Effector CD4-positive, alpha-beta T cell (primary cell): ENCODE measurements at regions not wholly inside any gene's neighbourhood (a gene's known extent, or its start where the extent isn't known, plus 50 kb on each side); places are given as distances from the start of the nearest gene placed in this dataset.

ENCODE experiments used
- DNase-seq: peaks from one replicate; pipeline ENCODE4 v3.0.0-alpha.2; 2020

GRCh38 chr12:107530701-107531100, 154.9 kb upstream of the PWP1 start:
- no peak for DNase-seq

DNA sequence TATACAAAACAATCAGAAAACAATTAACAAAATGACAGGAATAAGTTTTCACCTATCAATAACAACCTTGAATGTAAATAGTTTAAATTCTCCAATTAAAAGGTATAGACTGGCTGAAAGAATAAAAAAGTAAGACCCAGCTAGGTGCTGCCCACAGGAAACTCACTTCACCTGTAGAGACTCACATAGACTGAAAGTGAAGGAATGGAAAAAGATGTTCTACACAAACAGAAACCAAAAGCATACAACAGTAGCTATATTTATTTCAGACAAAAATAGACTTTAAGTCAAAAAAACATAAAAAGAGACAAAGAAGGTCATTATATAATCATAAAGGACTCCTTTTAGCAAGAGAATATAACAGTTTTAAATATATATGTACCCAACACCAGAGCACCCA, 152.4 kb upstream of the PWP1 start:
- DNase-seq, result no peak

GRCh38 chr12:107536613-107537012, 149.0 kb upstream of the PWP1 start:
- no peak for DNase-seq

- DNase-seq, result no peak
Measured at GRCh38 chr12:107537464-107538119, 148.0 kb upstream of the PWP1 start.

DNA sequence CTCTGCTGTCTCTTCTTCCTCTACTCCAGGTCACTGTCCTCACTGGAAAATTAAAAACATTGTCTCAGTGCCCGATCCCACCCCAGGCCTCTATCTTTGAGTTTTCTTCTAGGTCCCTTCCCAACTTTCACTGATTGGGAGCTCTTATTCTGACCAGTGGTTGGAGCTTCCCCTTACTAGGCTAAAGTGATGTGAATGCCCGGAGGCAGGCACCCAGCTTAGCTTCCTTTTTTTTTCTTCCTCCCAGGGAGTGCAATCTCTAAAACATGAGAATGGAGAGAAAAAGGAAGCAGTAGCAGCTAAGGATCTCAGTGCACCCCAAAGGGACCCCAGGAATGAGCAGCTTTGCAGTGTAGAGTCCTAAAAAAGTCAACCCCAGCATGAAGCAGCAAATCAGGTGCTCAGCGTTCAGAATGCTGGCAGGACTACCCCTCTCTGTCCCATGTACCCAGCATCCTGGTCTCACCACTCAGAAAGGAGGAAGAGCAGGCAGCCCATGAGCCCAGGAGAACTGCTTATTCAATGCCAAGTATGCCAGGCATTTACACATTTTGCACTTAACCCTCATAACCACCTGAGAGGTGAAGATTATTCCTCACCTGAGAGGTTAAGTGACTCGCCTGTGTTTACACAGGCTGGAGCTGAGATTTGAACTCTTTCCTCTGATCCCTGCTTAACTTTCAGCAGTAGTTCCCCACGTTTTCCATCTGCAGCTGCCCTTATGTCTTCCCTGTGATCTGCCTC, 146.2 kb upstream of the PWP1 start:
- no peak for DNase-seq

DNA sequence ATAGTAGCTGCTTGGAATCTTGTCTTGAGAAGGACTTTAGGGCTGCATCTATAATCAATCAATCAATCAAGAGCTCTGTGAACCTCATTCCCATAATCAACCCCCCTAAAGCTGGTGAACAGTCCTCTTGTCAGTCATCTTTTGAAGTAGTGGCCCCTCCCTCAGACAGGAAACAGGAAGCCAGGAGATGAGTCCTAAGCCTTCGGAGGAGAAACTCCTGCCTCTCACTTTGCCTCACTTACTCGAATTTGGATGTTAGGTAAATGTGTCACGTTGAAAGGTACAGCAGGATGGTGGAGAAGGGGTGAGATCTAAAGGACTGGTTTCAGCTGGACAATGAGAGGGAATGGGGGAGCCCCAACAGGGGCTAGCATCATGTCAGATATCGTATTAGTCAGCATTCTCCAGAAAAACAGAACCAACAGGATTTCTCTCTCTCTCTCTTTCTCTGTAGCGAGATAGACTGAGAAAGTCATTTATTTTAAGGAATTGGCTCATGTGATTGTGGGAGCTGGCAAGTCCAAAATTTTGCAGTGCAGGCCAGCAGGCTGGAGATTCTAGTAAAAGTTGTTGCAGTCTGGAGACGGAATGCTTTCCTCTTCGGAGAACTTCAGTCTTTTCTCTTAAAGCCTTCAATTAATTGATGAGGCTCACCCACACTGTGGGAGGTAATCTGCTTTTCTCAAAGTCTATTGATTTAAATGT, 144.4 kb upstream of the PWP1 start:
- no peak for DNase-seq

DNA sequence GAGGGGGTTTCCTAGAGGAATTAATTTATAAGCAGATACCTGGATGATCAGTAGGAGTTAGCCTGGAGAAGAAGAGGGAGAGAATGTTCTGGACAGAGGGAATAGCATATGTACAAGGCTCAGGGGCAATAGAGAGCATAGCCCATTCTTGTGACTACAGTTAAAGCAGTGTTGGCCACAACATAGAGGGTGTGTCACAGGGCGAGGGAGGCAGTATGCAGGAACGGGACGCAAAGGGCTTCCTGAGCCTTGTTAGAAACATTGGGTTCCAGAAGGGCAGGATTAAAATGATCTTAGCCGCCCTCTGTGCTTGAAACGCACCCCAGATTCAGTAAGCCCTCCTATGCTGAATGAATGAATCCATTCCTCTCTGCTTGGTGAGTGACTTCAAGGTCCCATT, 142.2 kb upstream of the PWP1 start:
- no peak for DNase-seq

DNA sequence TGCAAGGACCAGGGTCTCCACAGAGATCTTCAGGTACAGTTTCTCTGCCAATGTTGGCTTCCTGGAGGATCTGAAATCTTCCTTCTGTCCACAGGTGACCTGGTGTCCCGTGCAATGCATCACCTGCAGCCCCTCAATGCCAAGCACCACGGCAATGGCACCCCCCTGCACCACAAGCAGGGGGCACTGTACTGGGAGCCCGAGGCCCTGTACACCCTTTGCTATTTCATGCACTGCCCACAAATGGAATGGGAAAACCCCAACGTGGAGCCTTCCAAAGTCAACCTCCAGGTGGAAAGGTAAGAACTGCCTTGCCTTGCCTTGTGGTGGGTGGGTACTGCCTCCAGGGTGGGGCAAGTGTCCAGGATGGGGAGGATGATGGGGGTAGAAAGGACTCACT, 141.8 kb upstream of the PWP1 start:
- DNase-seq, result no peak

GRCh38 chr12:107544937-107545336, 140.7 kb upstream of the PWP1 start:
- DNase-seq, result no peak

DNA sequence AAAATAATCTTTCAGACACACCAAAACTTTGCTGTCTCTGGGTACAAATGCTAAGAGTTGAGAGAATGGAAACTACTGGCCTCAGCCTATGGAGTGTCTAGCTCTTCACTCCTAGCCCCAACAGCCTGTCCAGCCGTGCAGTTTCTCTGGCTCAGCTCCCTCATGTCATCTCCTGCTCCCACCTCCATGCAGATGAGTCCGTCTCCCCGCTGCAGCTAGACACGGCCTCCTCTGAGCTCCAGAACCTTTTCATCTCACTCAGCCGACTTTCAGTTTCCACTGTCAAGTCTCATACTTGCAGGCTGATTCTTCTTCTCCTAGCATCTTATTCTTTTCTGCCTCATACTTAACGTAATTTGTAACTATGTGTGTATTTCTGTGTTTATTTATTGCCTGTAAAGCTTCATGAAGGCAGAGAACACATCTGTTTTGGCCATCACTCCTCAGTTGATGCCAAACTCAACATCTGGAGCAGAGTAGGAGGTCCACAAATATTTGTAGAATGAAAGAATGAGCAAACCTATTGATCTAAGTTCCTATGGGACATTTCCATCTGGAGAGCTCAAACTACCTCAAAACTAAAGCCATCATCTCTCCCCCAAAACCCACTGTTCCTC, 139.8 kb upstream of the PWP1 start:
- DNase-seq, result no peak

- DNase-seq, result no peak
Measured at GRCh38 chr12:107547389-107547788, 138.2 kb upstream of the PWP1 start.

DNA sequence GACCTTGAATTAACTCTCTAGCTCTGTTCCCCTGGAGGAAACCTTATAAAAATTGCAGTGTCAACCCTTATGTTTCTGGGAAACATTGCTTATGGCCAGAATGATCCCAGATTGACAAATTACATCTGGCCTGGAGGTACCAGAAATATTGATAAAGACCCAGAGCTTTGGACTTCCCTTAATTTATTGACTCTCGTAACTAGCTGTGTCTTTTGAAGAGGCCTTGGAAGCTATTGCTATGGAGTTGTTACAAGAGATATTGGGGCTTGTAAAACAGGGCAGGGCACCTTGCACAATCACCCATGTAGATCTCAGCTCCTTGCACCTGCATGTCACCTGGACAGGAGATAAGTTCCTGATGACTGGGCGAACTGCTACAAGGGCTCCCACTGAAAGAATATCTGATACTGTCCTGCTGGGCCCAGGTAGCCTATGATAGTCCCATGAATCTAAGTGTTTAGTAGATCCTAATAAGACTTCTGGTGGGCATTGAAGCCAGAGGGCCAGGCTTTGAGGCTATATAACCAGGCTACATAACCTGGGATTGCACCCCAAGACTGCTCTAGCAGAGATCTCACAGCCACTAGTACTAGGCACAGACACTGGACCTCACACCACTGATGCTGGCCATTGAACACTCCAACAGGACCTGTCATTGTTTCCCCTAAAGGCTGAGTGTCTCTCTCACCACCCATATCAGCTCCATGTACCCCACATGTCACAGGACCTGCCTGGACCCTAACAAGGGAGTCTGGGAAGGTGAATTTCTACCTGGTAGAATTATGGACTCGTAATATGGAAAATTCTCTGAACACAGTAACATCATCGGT, 135.7 kb upstream of the PWP1 start:
- DNase-seq, result no peak

DNA sequence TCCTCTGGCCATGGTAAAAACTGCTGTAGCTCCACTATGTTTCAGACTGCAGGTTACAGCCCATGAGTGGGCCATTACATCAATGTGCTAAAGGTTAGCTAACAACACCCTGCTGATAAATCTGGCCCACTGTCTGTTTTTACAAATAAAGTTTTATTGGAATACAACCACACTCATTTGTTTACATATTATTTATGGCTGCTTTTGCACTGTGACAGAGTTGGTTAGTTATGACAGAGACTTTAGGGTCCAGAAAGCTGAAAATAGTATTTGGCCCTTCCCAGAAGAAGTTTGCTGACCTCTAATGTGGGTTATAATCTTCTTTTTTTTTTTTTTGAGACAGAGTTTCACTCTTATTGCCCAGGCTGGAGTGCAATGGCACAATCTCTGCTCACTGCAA, 134.2 kb upstream of the PWP1 start:
- DNase-seq, result no peak

DNA sequence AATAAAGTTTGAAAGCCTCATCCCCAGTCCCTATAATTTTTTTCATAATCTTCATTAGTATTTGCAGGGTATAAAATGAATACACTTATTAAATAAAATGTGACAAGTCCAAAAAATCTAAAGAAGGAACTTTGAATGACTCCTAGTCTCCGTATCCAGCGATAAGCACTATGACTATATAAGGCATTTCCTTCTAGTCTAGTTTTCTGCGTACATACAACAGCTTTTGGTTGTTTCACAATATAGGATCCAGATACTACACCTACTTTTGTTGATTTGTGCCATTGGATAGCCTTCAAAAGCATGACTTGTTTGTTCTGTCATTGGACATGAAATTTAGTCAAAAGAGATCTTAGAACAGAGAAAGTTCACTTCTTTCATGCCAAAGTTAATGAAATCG, 133.3 kb upstream of the PWP1 start:
- no peak for DNase-seq

- DNase-seq, result no peak
Measured at GRCh38 chr12:107553211-107553765, 132.3 kb upstream of the PWP1 start.

DNA sequence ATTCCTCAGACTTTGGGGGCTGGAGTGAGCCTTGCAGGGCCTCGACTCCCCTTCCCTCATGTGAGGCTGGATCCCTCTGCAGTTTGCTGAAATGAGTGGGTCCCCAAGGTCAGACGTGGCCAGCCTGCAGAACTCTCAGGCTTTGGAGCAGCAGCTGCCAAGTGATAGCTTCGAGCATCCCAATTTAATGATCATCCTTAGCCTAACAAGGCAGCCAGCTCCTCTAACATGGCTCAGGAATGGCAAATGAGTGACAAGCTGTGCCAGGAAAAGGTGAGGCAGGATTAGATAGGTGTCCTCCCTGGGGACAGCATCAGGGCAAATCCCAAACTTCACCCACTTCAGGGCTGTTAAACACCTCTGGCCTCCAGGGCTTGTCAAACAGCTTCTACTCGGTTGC, 130.7 kb upstream of the PWP1 start:
- DNase-seq, result no peak

GRCh38 chr12:107557026-107557425, 128.6 kb upstream of the PWP1 start:
- DNase-seq, result no peak

- DNase-seq, result no peak
Measured at GRCh38 chr12:107557589-107558100, 128.0 kb upstream of the PWP1 start.

- DNase-seq, result no peak
Measured at GRCh38 chr12:107558141-107558815, 127.3 kb upstream of the PWP1 start.

GRCh38 chr12:107558816-107559382, 126.7 kb upstream of the PWP1 start:
- no peak for DNase-seq
